ENCODE measurements at regions not wholly inside any gene's neighbourhood (a gene's known extent, or its start where the extent isn't known, plus 50 kb on each side); places are given as distances from the start of the nearest gene placed in this dataset.
"Not testable (repeated sequence)": the region's sequence is repeated elsewhere in the genome, so short reads cannot be mapped to it uniquely, and the experiment has no call there.

DNA sequence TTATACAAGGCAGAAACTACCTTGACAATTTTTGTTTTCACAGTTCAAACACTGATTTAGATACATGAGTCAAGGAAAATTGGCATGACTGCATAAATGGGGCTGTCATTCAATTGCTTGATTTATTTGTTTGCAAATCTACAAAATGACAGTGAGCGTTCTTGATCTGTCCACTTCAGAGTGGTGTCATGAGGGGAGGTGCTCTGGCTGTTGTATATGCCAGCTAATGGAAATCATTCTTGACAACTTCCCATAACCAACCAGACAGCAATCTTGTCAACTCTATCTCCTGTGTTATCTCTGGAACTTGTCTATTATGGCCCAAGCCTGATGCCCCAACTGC is 120.6 kb upstream of the UGP2 start:
- Histone ChIP-seq H3K4me3 (no peak overlapping the region), H3K9me3 (peaks cover 4% of the 10 kb centered on the region), H3K4me1 (ENCODE audit: low read depth) (no peaks in the 10 kb centered on the region), H3K36me3 (ENCODE audit: low read depth) (no peaks in the 10 kb centered on the region)
- TF ChIP-seq CTCF (IDR thresholded peaks at IDR 0.05), result no peak
- no peak for ATAC-seq
- intact Hi-C loops (cut with DNase I, micrococcal nuclease), result no loop called here
- DNase-seq, result no peak

GRCh38 chr2:63722284-63722683 is 119.4 kb upstream of the UGP2 start:
- H3K4me1 ChIP-seq (ENCODE audit: low read depth); H3K9me3 ChIP-seq; ATAC-seq; DNase-seq; H3K36me3 ChIP-seq (ENCODE audit: low read depth); H3K4me3 ChIP-seq; intact Hi-C loops (cut with DNase I, micrococcal nuclease): not testable (repeated sequence)

DNA sequence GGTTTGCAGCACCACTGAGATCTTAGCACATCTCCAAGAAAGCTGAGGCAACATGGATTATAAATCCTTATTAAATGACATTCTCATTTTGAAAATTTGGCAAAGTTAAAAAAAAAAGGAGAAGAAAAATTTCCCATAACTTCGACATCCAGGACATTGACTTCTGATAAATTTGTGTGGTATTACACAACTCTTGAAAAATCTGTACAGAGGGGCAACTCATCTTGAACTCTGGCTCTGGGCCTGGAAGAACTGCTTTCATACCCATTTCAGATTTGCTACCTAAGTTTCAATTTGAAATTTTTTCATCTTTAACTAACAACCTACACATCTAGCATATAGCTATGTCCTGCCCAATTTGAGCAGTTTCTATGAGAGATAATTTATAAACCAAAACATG is 118.0 kb upstream of the UGP2 start:
- DNase-seq, result no peak
- intact Hi-C loops (cut with DNase I, micrococcal nuclease), result no loop called here
- TF ChIP-seq CTCF (IDR thresholded peaks at IDR 0.05), result no peak
- Histone ChIP-seq H3K9me3 (peaks cover 4% of the 10 kb centered on the region), H3K4me1 (ENCODE audit: low read depth) (no peaks in the 10 kb centered on the region), H3K36me3 (ENCODE audit: low read depth) (no peaks in the 10 kb centered on the region), H3K4me3 (no peak overlapping the region)
- ATAC-seq, result no peak

DNA sequence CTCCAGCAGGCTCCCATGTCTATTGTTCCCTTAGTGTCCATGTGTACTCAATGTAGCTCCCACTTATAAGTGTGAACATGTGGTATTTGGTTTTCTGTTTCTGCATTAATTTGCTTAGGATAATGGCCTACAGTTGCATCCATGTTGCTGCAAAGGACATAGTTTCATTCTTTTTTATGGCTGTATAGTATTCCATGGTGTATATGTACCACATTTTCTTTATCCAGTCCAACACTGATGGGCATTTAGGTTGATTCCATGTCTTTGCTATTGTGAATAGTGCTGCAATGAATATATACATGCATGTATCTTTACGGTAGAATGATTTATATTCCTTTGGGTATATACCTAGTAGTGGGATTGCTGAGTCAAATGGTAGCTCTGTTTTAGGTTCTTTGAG is 116.5 kb upstream of the UGP2 start:
- H3K4me3 ChIP-seq; ATAC-seq; intact Hi-C loops (cut with DNase I, micrococcal nuclease); H3K36me3 ChIP-seq (ENCODE audit: low read depth); DNase-seq; H3K9me3 ChIP-seq; H3K4me1 ChIP-seq (ENCODE audit: low read depth): not testable (repeated sequence)

GRCh38 chr2:63729362-63729761 is 112.3 kb upstream of the UGP2 start:
- no peak for ATAC-seq
- peaks cover 4% of the 10 kb centered on the region for H3K9me3 ChIP-seq

GRCh38 chr2:63729831-63730230 is 111.9 kb upstream of the UGP2 start:
- H3K4me1 ChIP-seq (ENCODE audit: low read depth), result no peaks in the 10 kb centered on the region
- no peak for ATAC-seq
- DNase-seq, result no peak
- intact Hi-C loops (cut with DNase I, micrococcal nuclease), result no loop called here
- no peaks in the 10 kb centered on the region for H3K36me3 ChIP-seq (ENCODE audit: low read depth)
- peaks cover 4% of the 10 kb centered on the region for H3K9me3 ChIP-seq
- no peak overlapping the region for H3K4me3 ChIP-seq
- TF ChIP-seq CTCF (IDR thresholded peaks at IDR 0.05), result no peak

More at GRCh38 chr2:63729362-63729761, 112.3 kb upstream of the UGP2 start:
- no peak for TF ChIP-seq CTCF (IDR thresholded peaks at IDR 0.05)
- Histone ChIP-seq H3K4me1 (ENCODE audit: low read depth) (no peaks in the 10 kb centered on the region), H3K4me3 (no peak overlapping the region), H3K36me3 (ENCODE audit: low read depth) (no peaks in the 10 kb centered on the region)
- DNase-seq, result no peak
- intact Hi-C loops (cut with DNase I, micrococcal nuclease), result no loop called here

DNA sequence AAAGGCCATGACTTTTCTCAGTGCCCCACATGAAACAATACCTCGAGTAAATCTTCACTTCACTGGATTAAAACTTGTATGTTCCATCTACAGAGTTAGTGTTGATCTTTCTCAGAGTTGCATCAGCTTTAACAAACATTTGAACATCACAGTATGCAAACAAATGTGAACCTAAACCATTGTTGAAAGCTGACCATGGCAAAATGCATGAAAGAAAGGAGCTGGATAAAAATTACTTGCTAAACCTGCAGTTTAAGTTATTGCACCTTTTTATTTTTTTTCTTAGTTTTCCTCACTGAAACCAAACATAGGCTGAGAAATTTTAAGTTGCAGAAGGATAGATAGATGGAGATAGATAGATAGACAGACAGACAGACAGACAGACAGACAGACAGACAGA is 107.2 kb upstream of the UGP2 start:
- no peaks in the 10 kb centered on the region for H3K36me3 ChIP-seq (ENCODE audit: low read depth)
- intact Hi-C loops (cut with DNase I, micrococcal nuclease), result no loop called here
- no peaks in the 10 kb centered on the region for H3K9me3 ChIP-seq
- TF ChIP-seq CTCF (IDR thresholded peaks at IDR 0.05), result no peak
- H3K4me1 ChIP-seq (ENCODE audit: low read depth), result no peaks in the 10 kb centered on the region
- no peak for ATAC-seq
- no peak overlapping the region for H3K4me3 ChIP-seq
- no peak for DNase-seq
